ENCODE measurements at regions not wholly inside any gene's neighbourhood (a gene's known extent, or its start where the extent isn't known, plus 50 kb on each side); places are given as distances from the start of the nearest gene placed in this dataset.

GRCh38 chr16:51888534-51888933, 658.4 kb downstream of the TOX3 start:
- no peak for TF ChIP-seq EZH2 (IDR thresholded peaks at IDR 0.05)
- TF ChIP-seq FOXP2 (optimal IDR thresholded peaks at IDR 0.05; ENCODE audit: control extremely low read depth, extremely low read length, insufficient read depth), result no peak
- no peak for TF ChIP-seq POLR2AphosphoS5 (IDR thresholded peaks at IDR 0.05; ENCODE audit: borderline replicate concordance, low read depth, low read length)

Data from SK-N-MC (cell line).